NCI-H82 treated with DMSO at 0.1 percent for 48 hours (cell line): ENCODE measurements at regions not wholly inside any gene's neighbourhood (a gene's known extent, or its start where the extent isn't known, plus 50 kb on each side); places are given as distances from the start of the nearest gene placed in this dataset.

Experiments used
- DNase-seq: peaks from one replicate; lab custom pipeline; 2025; ENCODE audit not compliant: unreplicated experiment; lab: John Stamatoyannopoulos, UW

- no peak for DNase-seq
Measured at GRCh38 chr2:237213315-237214022, 127.8 kb downstream of the COPS8 start.

GRCh38 chr2:237214030-237214675, 128.5 kb downstream of the COPS8 start:
- DNase-seq: no peak

GRCh38 chr2:237214963-237215362, 129.3 kb downstream of the COPS8 start:
- DNase-seq: no peak

GRCh38 chr2:237217995-237218616, 132.4 kb downstream of the COPS8 start:
- DNase-seq: no peak

GRCh38 chr2:237218756-237219155, 133.1 kb downstream of the COPS8 start:
- DNase-seq: no peak

GRCh38 chr2:237219826-237220225, 134.1 kb downstream of the COPS8 start:
- no peak for DNase-seq

- DNase-seq: no peak
Measured at GRCh38 chr2:237221443-237221842, 135.8 kb downstream of the COPS8 start.

- no peak for DNase-seq
Measured at GRCh38 chr2:237222178-237222577, 136.5 kb downstream of the COPS8 start.

- no peak for DNase-seq
Measured at GRCh38 chr2:237222601-237223041, 136.9 kb downstream of the COPS8 start.

- no peak for DNase-seq
Measured at GRCh38 chr2:237223201-237223861, 137.6 kb downstream of the COPS8 start.

- DNase-seq: no peak
Measured at GRCh38 chr2:237227190-237227589, 141.5 kb downstream of the COPS8 start.

GRCh38 chr2:237227592-237228280, 142.0 kb downstream of the COPS8 start:
- no peak for DNase-seq

- no peak for DNase-seq
Measured at GRCh38 chr2:237228281-237228625, 142.6 kb downstream of the COPS8 start.

- no peak for DNase-seq
Measured at GRCh38 chr2:237229905-237230304, 144.2 kb downstream of the COPS8 start.

GRCh38 chr2:237230355-237230754, 144.7 kb downstream of the COPS8 start:
- DNase-seq: no peak

GRCh38 chr2:237231593-237231992, 145.9 kb downstream of the COPS8 start:
- DNase-seq: no peak

- no peak for DNase-seq
Measured at GRCh38 chr2:237232166-237232565, 146.5 kb downstream of the COPS8 start.

GRCh38 chr2:237234268-237234667, 148.6 kb downstream of the COPS8 start:
- no peak for DNase-seq

- DNase-seq: no peak
Measured at GRCh38 chr2:237235383-237236095, 149.8 kb downstream of the COPS8 start.

- no peak for DNase-seq
Measured at GRCh38 chr2:237236188-237236587, 150.5 kb downstream of the COPS8 start.

- no peak for DNase-seq
Measured at GRCh38 chr2:237238249-237238648, 152.6 kb downstream of the COPS8 start.
